AG09309 (cell line): ENCODE measurements at regions not wholly inside any gene's neighbourhood (a gene's known extent, or its start where the extent isn't known, plus 50 kb on each side); places are given as distances from the start of the nearest gene placed in this dataset.

Experiments used
- DNase-seq: peaks from one replicate; pipeline ENCODE4 v3.0.0-alpha.2; 2010; ENCODE audit warnings: low read depth
- H3K4me3 ChIP-seq: 2 replicates; pipeline ENCODE4 v1.5.1; 2011; ENCODE audit warnings: mild to moderate bottlenecking, low read depth, low read length, moderate library complexity; ENCODE audit not compliant: control insufficient read depth
- CTCF ChIP-seq: IDR thresholded peaks from 2 replicates; pipeline ENCODE4 v1.5.1; 2011; ENCODE audit warnings: mild to moderate bottlenecking, low read depth, low read length, inconsistent platforms; ENCODE audit not compliant: insufficient read depth, control insufficient read depth; ENCODE audit errors: missing control alignments

- TF ChIP-seq CTCF: no peak
- no peak overlapping the region for H3K4me3 ChIP-seq
- DNase-seq: no peak
These were observed 1471.7 kb downstream of the CDH8 start for GRCh38 chr16:60564588-60564987.

GRCh38 chr16:60563166-60563565 is 1473.1 kb downstream of the CDH8 start:
- no peak for DNase-seq
- no peak for TF ChIP-seq CTCF
- no peak overlapping the region for H3K4me3 ChIP-seq

- no peak for TF ChIP-seq CTCF
- no peak for DNase-seq
- no peak overlapping the region for H3K4me3 ChIP-seq
These were observed 1477.3 kb downstream of the CDH8 start for GRCh38 chr16:60558936-60559335.

- no peak for TF ChIP-seq CTCF
- no peak for DNase-seq
- H3K4me3 ChIP-seq: no peak overlapping the region
These were observed 1483.0 kb downstream of the CDH8 start for GRCh38 chr16:60553090-60553757.

- DNase-seq: no peak
- no peak for TF ChIP-seq CTCF
- H3K4me3 ChIP-seq: no peak overlapping the region
These were observed 1494.7 kb downstream of the CDH8 start for GRCh38 chr16:60541535-60541934.

GRCh38 chr16:60510941-60511340 is 1525.3 kb downstream of the CDH8 start:
- no peak for TF ChIP-seq CTCF
- no peak overlapping the region for H3K4me3 ChIP-seq
- no peak for DNase-seq
